NT2/D1 (cell line): ENCODE measurements at regions not wholly inside any gene's neighbourhood (a gene's known extent, or its start where the extent isn't known, plus 50 kb on each side); places are given as distances from the start of the nearest gene placed in this dataset.
A peak's percentile ranks its signal among the peaks of the same experiment; 100 is the strongest.

Experiments
- DNase-seq: peaks from one replicate; pipeline ENCODE4 v3.0.0-alpha.2; 2011; ENCODE audit warnings: low read depth, low spot score
- H3K27me3 ChIP-seq: 2 replicates; pipeline ENCODE4 v1.6.0; 2011; ENCODE audit warnings: mild to moderate bottlenecking; ENCODE audit not compliant: insufficient read length, insufficient read depth
- H3K36me3 ChIP-seq: 2 replicates; pipeline ENCODE4 v1.6.1; 2011; ENCODE audit warnings: mild to moderate bottlenecking, low read length, mixed read lengths; ENCODE audit not compliant: insufficient read depth, insufficient read length
- H3K4me1 ChIP-seq: 2 replicates; pipeline ENCODE4 v1.5.1; 2011; ENCODE audit not compliant: insufficient read depth, insufficient read length
- H3K4me3 ChIP-seq: 2 replicates; pipeline ENCODE4 v1.5.1; 2011; ENCODE audit warnings: low read depth; ENCODE audit not compliant: insufficient read length
- H3K9ac ChIP-seq: 2 replicates; pipeline ENCODE4 v1.6.0; 2011; ENCODE audit warnings: low read depth; ENCODE audit not compliant: insufficient read length
- H3K9me3 ChIP-seq: 2 replicates; pipeline ENCODE4 v1.5.1; 2011; ENCODE audit warnings: mild to moderate bottlenecking, low read length; ENCODE audit not compliant: insufficient read depth
- SUZ12 ChIP-seq: IDR thresholded peaks from 2 replicates; pipeline ENCODE4 v1.6.1; 2011; ENCODE audit not compliant: insufficient read length, insufficient read depth; ENCODE audit errors: extremely low read depth
- YY1 ChIP-seq: IDR thresholded peaks from 2 replicates; pipeline ENCODE4 v1.6.1; 2011; ENCODE audit not compliant: insufficient read length, insufficient read depth
- ZNF274 ChIP-seq: IDR thresholded peaks from 2 replicates; pipeline ENCODE4 v1.6.1; 2011; ENCODE audit warnings: mild to moderate bottlenecking, low read depth, low read length

DNA sequence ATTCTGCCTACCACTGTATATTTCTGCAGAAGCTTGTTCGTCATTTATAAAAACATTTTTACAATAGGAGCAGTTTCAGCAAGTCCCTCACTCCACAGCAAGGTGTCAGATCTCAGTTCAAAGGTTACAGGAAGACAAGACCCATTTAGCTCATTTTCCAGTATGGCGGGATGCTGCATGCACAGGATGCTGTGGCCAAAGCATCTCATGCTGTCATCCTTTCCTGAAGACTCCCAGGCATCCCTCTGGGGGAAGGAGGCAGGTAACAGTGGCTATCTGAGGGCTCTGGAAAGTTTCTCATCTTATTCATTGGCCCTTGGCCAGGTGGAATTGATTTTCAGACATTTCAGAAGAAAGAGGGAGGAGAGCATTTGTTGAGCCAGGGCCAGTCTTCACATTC lies 539.3 kb upstream of the CDH5 start:
- Histone ChIP-seq H3K4me3 (no peak overlapping the region), H3K36me3 (no peaks in the 10 kb centered on the region), H3K27me3 (no peaks in the 10 kb centered on the region), H3K4me1 (no peaks in the 10 kb centered on the region), H3K9ac (no peak overlapping the region), H3K9me3 (peaks cover 2% of the 10 kb centered on the region; the same call in 1 of the 2 replicates)
- no peak for TF ChIP-seq ZNF274
- DNase-seq: no peak

DNA sequence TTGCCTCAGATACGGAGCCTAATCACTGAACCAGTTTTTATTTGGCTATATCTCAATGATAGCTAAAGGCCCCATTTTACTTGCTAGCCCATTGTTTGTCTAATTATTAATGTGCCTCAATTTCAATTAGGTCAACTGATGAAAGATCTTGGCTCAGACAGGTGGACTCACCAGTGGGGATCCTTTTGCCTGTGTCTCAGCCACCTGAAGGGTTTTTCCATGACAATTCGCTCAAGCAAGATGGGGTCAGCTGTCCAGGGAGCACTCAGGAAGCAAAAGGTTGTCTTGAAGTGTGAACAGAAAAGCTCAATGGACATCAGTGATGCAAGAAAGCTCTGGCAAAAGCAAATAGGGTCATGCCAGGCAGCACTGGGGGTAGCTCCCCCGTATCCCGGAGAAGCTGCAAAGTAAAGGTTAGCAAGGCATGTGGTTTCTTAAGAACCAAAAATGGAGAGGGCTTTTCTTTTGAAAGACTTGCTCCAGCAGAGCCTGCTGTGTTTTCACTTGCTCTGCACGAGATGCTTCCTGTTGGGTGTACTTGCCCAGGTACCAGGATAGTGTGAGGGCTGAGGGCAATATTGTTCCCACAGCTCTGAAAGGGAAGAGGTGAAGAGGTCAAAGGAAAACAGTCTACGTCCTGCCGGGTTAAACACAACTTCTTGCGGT lies 541.2 kb upstream of the CDH5 start:
- no peaks in the 10 kb centered on the region for H3K27me3 ChIP-seq
- peaks cover 9% of the 10 kb centered on the region; the same call in 1 of the 2 replicates for H3K9me3 ChIP-seq
- TF ChIP-seq YY1: no peak
- TF ChIP-seq SUZ12: no peak
- no peaks in the 10 kb centered on the region for H3K4me1 ChIP-seq
- H3K36me3 ChIP-seq: no peaks in the 10 kb centered on the region
- no peak for DNase-seq
- no peak overlapping the region for H3K9ac ChIP-seq
- no peak overlapping the region for H3K4me3 ChIP-seq

DNA sequence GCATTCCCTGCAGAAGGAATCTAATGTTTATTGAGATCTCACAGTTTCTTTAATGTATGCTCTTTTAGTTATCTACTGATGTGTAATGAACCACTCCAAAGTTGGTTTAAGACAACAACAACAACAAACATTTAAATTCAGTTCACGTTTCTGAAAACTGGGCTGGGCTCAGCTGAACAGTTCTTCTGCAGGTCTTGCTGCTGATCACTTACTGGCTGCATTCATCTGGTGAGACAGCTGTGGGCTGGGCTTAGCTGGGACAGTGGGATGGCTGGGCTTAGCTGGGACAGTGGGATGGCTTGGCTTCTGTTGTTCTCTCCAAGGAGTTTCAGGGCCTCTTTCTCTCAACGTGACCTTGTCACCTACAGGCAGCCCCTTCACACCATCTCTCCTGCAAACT lies 544.3 kb upstream of the CDH5 start:
- no peak for DNase-seq
- peaks cover 9% of the 10 kb centered on the region; the same call in 1 of the 2 replicates for H3K9me3 ChIP-seq
- H3K4me3 ChIP-seq: no peak overlapping the region
- H3K4me1 ChIP-seq: no peaks in the 10 kb centered on the region
- H3K27me3 ChIP-seq: no peaks in the 10 kb centered on the region
- no peaks in the 10 kb centered on the region for H3K36me3 ChIP-seq
- no peak overlapping the region for H3K9ac ChIP-seq
- TF ChIP-seq SUZ12: no peak
- TF ChIP-seq ZNF274: no peak
- TF ChIP-seq YY1: no peak

DNA sequence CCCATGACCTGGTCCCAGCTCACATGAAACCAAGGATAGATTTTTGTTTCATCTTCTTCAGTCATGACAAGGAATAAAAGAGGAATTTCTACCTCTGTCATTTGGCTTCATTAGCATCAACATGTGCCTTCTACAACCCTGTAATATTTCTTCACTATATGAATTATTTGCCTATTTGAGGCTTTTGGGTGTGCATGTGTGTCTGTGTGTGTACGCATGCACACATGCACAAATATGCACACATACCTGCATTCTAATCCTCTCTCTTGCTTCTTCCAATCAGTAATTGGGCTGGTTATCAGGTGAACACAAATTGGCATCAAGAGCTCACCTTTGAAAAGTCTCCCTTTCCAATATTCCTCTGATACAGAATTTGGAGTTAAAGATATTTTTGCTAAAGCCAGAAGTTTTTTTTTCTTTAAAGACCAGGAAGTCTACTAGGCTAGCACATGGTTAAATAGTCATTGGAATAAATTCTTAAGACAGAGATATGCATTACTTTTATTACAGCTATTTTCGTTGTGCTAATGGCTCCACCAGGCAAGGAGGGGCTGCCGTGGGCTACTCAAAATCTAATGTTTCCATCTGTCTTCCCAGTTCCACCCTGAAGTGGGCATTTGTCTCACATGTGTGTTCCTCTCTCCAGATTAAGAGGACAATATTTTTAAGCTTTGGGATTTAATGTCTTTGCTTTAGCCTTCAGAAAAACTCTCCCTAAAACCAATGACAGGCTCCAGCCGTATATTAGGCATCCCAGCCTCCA lies 547.2 kb upstream of the CDH5 start:
- no peaks in the 10 kb centered on the region for H3K27me3 ChIP-seq

DNA sequence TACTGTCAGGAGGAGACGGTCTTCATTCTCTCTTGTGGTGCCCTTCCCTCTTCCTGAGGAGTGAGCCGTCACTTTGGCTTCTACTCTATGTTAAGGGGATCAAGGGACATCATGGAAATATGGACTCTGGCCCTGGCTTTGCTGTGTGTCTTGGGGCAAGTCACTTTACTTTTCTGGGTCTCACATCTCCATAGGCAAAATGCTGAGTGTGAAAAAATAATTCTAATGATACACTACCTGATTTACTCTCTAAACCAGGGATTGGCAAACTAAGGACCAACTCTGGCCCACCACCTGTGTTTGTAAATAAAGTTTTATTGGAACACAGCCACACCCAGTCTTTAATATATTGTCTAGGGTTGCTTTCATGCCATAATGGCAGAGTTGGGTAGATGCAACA lies 548.7 kb upstream of the CDH5 start:
- H3K9ac ChIP-seq: no peak overlapping the region
- H3K4me3 ChIP-seq: no peak overlapping the region
- peaks cover 9% of the 10 kb centered on the region; the same call in 1 of the 2 replicates for H3K9me3 ChIP-seq
- H3K4me1 ChIP-seq: no peaks in the 10 kb centered on the region
- no peak for DNase-seq
- TF ChIP-seq ZNF274 (no peak), YY1 (no peak)
- no peaks in the 10 kb centered on the region for H3K36me3 ChIP-seq
- H3K27me3 ChIP-seq: no peaks in the 10 kb centered on the region

More for the DNA sequence above, 547.2 kb upstream of the CDH5 start:
- no peak for DNase-seq
- Histone ChIP-seq H3K4me1 (no peaks in the 10 kb centered on the region), H3K4me3 (no peak overlapping the region), H3K36me3 (no peaks in the 10 kb centered on the region), H3K9ac (no peak overlapping the region), H3K9me3 (peaks cover 9% of the 10 kb centered on the region; the same call in 1 of the 2 replicates)
- no peak for TF ChIP-seq ZNF274
- no peak for TF ChIP-seq YY1
- no peak for TF ChIP-seq SUZ12

DNA sequence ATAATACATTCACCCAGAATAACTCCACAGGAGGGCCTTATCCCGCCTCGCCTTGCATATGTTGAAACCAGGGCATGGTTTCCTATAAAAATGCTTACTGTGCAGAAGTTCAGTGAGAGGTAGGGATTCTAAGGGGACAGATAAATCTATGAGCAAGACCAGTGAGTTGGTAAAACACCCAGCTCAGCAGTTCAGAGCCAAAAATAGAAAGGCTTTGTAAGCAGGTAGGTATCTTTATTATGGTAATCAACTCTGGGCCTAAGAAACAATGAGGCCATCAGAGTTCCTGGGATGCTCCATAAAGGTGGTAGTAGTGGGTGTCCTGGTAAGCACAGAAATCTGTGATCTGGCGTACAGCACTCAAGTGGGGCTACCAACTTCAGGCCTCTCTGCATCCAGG lies 549.4 kb upstream of the CDH5 start:
- no peaks in the 10 kb centered on the region for H3K4me1 ChIP-seq
- no peaks in the 10 kb centered on the region for H3K36me3 ChIP-seq
- no peak overlapping the region for H3K4me3 ChIP-seq
- no peaks in the 10 kb centered on the region for H3K27me3 ChIP-seq
- 0 out of 2 replicates have a peak, but pooled peaks cover 6% of the 10 kb centered on the region for H3K9me3 ChIP-seq
- H3K9ac ChIP-seq: no peak overlapping the region
- DNase-seq: peak; percentile 32
- TF ChIP-seq ZNF274: no peak
- TF ChIP-seq YY1: no peak
- TF ChIP-seq SUZ12: no peak

DNA sequence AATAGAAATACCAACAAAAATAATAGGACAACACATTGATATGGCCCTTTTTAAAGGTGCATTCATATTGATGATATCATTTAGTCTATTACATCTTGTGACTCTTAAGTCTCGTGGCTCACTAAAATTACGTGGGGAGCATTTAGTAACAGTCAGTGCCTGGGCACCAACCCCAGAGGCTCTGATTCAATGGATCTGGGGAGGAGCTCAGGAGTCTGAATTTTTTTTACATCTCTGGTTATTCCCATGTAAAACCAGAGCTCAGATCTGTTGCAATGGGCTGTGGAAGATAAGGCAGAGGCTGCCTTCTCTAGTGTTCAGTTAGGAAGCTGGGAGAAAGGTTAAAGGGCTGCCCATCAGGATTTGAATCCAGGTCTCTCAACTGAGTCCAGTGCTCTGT lies 549.9 kb upstream of the CDH5 start:
- H3K4me1 ChIP-seq: no peaks in the 10 kb centered on the region
- no peak overlapping the region for H3K9ac ChIP-seq
- H3K4me3 ChIP-seq: no peak overlapping the region
- H3K27me3 ChIP-seq: no peaks in the 10 kb centered on the region
- H3K9me3 ChIP-seq: 0 out of 2 replicates have a peak, but pooled peaks cover 1% of the 10 kb centered on the region
- TF ChIP-seq YY1 (no peak), ZNF274 (no peak), SUZ12 (no peak)
- DNase-seq: no peak
- H3K36me3 ChIP-seq: no peaks in the 10 kb centered on the region
